ENCODE measurements at regions not wholly inside any gene's neighbourhood (a gene's known extent, or its start where the extent isn't known, plus 50 kb on each side); places are given as distances from the start of the nearest gene placed in this dataset.

- no peak for TF ChIP-seq CTCF (IDR thresholded peaks at IDR 0.05)
- TF ChIP-seq MAZ (IDR thresholded peaks at IDR 0.05; ENCODE audit: borderline replicate concordance, low read depth, low read length): no peak
- no peak for TF ChIP-seq HDAC2 (IDR thresholded peaks at IDR 0.05)
- TF ChIP-seq REST (IDR thresholded peaks at IDR 0.05): no peak
- no peak for TF ChIP-seq CEBPB (IDR thresholded peaks at IDR 0.05)
- TF ChIP-seq USF2 (IDR thresholded peaks at IDR 0.05): no peak
- no peak for TF ChIP-seq NFE2L2 (conservative IDR thresholded peaks at IDR 0.05; ENCODE audit: low read length)
- no peak for TF ChIP-seq RAD21 (conservative IDR thresholded peaks at IDR 0.05 in 1 of 2, IDR thresholded peaks at IDR 0.05 in 1 of 2)
- no peak for TF ChIP-seq RCOR1 (IDR thresholded peaks at IDR 0.05; ENCODE audit: low read depth, low read length)
- no peak for TF ChIP-seq ZSCAN20 (CRISPR knock-in tag; IDR thresholded peaks at IDR 0.05)
- no peak for TF ChIP-seq POLR2A (IDR thresholded peaks at IDR 0.05; ENCODE audit: low read length)
- no peak for TF ChIP-seq ZNF302 (CRISPR knock-in tag; IDR thresholded peaks at IDR 0.05)
These were observed 132.3 kb upstream of the ARHGEF9 start for GRCh38 chrX:63917296-63917695.
